ENCODE measurements at regions not wholly inside any gene's neighbourhood (a gene's known extent, or its start where the extent isn't known, plus 50 kb on each side); places are given as distances from the start of the nearest gene placed in this dataset.

DNA sequence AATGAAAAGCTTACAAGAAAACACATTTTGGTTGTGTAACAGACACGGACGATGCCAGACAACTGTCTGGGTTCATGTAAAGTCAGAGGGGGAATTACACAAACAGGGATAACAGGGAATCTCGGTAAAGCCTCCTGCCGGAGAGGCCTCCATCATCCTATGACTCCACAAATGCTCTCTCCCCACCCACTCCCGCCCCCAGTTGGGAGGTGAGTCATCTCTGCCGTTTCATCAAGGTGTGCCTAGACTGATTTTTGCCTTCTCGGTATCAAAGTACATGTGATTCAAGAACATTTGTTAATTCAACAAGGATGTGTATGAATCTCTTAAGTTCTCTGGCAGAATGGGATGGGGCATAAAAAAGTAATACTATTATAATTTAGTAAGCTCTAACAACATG lies 304.9 kb upstream of the PRDM1 start:
- dilution Hi-C loops (cut with MboI; ENCODE audit: extremely low pct_ligation_motif_present, low sequenced_read_pairs): no loop called here
- no TSS peak for BruUV-seq (replicated peaks)
- POLR2A ChIA-PET: no interaction called here
- H3K4me2 ChIP-seq (ENCODE audit: insufficient read depth, low read length): no peak overlapping the region
- H2AFZ ChIP-seq (ENCODE audit: low read depth, low read length): no peak overlapping the region
- FAIRE-seq (no peak), DNase-seq (ENCODE audit: low read depth, low spot score) (no peak)
- no peaks in the 10 kb centered on the region for H3K9me1 ChIP-seq (replicated peaks; ENCODE audit: control insufficient read depth, extremely low read depth, insufficient read depth, low read length)
- no peaks in the 10 kb centered on the region for H4K20me1 ChIP-seq (replicated peaks; ENCODE audit: control insufficient read depth, extremely low read depth, insufficient read depth, low read length)
- intact Hi-C loops (cut with micrococcal nuclease): no loop called here
- no peaks in the 10 kb centered on the region for H3K9me3 ChIP-seq (replicated peaks; ENCODE audit: control insufficient read depth, insufficient read depth, low read length)
- H3K27ac ChIP-seq (ENCODE audit: insufficient read depth, low read depth, low read length): no peak overlapping the region
- TF ChIP-seq JUN (IDR thresholded peaks at IDR 0.05; ENCODE audit: borderline replicate concordance, insufficient read depth, insufficient read length, low read depth) (no peak), FOS (IDR thresholded peaks at IDR 0.05; ENCODE audit: borderline replicate concordance, insufficient read depth, low read length) (no peak), POLR2A (IDR thresholded peaks at IDR 0.05; ENCODE audit: low read depth, low read length) (no peak), EZH2 (IDR thresholded peaks at IDR 0.05; ENCODE audit: borderline replicate concordance, low read depth, low read length, severe bottlenecking) (no peak)
- TF ChIP-seq, protein P1, sequence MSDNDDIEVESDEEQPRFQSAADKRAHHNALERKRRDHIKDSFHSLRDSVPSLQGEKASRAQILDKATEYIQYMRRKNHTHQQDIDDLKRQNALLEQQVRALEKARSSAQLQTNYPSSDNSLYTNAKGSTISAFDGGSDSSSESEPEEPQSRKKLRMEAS (IDR thresholded peaks at IDR 0.05; ENCODE audit: insufficient read depth, insufficient read length): no peak
- H3K4me1 ChIP-seq (ENCODE audit: control insufficient read depth, extremely low read depth, insufficient read depth, low read length): no peaks in the 10 kb centered on the region
- H3K27me3 ChIP-seq (ENCODE audit: control insufficient read depth in 2 of 2, insufficient read depth in 2 of 2, low read length in 2 of 2): no peaks in the 10 kb centered on the region
- CTCF ChIA-PET: no interaction called here
- no peaks in the 10 kb centered on the region for H3K36me3 ChIP-seq (ENCODE audit: control insufficient read depth in 2 of 2, extremely low read depth in 1 of 2, insufficient read depth in 2 of 2, low read length in 2 of 2)
- H3K79me2 ChIP-seq (ENCODE audit: control insufficient read depth, insufficient read depth, low read length): no peaks in the 10 kb centered on the region
- H3K4me3 ChIP-seq (replicated peaks in 1 of 3; ENCODE audit: insufficient read depth in 1 of 3, low read depth in 1 of 3, low read length in 3 of 3): no peak overlapping the region
- H3K9ac ChIP-seq (replicated peaks; ENCODE audit: extremely low read depth, insufficient read depth, low read length): no peak overlapping the region

DNA sequence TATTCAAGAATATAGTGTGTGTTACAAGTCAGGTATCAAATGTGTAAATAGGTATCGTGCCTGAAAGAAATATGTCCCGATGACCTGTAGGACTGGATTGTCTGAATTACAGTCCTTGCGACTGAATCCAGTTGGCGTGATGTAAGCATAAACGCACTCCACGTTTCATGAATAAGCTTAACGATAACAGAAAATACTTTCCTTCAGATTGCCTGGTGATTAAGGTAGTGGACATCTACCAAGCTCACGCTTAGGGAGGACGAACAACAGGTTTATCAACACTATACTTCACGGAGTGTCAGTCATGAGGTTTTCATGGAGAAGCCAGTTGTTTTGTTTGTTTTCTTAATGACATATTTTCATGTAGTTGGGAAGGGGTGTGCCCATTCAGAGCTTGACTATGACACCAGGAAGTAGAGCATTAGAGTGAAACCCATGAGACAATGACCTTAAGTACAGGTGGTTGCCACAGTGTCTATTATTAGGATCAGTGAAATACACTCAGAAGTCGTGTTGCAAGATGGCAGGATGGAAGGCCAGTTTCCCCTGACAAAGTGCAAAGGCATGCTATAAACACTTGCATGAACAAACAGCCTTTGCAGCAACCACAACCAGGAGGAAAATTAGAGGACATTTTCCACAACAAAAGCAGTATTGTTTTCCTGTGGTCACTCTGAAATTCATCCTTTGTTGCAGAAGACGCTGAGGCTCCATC lies 305.8 kb upstream of the PRDM1 start:
- dilution Hi-C loops (cut with MboI; ENCODE audit: extremely low pct_ligation_motif_present, low sequenced_read_pairs): no loop called here
- BruUV-seq (replicated peaks): no TSS peak
- no peak overlapping the region for H3K9ac ChIP-seq (replicated peaks; ENCODE audit: extremely low read depth, insufficient read depth, low read length)
- POLR2A ChIA-PET: no interaction called here
- no peaks in the 10 kb centered on the region for H3K9me3 ChIP-seq (replicated peaks; ENCODE audit: control insufficient read depth, insufficient read depth, low read length)
- no peaks in the 10 kb centered on the region for H3K79me2 ChIP-seq (ENCODE audit: control insufficient read depth, insufficient read depth, low read length)
- H3K4me3 ChIP-seq (replicated peaks in 1 of 3; ENCODE audit: insufficient read depth in 1 of 3, low read depth in 1 of 3, low read length in 3 of 3): no peak overlapping the region
- no peak overlapping the region for H2AFZ ChIP-seq (ENCODE audit: low read depth, low read length)
- no peaks in the 10 kb centered on the region for H3K4me1 ChIP-seq (ENCODE audit: control insufficient read depth, extremely low read depth, insufficient read depth, low read length)
- no peak overlapping the region for H3K4me2 ChIP-seq (ENCODE audit: insufficient read depth, low read length)
- H3K36me3 ChIP-seq (ENCODE audit: control insufficient read depth in 2 of 2, extremely low read depth in 1 of 2, insufficient read depth in 2 of 2, low read length in 2 of 2): no peaks in the 10 kb centered on the region
- TF ChIP-seq EZH2 (IDR thresholded peaks at IDR 0.05; ENCODE audit: borderline replicate concordance, low read depth, low read length, severe bottlenecking) (no peak), POLR2AphosphoS5 (IDR thresholded peaks at IDR 0.05; ENCODE audit: insufficient read depth, low read depth, low read length) (no peak), GATA2 (IDR thresholded peaks at IDR 0.05; ENCODE audit: insufficient read depth, insufficient read length, low read depth, low read length) (no peak), MYC (IDR thresholded peaks at IDR 0.05; ENCODE audit: low read depth, low read length) (no peak), POLR2A (IDR thresholded peaks at IDR 0.05; ENCODE audit: low read depth, low read length) (no peak), JUN (IDR thresholded peaks at IDR 0.05; ENCODE audit: borderline replicate concordance, insufficient read depth, insufficient read length, low read depth) (no peak), FOS (IDR thresholded peaks at IDR 0.05; ENCODE audit: borderline replicate concordance, insufficient read depth, low read length) (no peak)
- TF ChIP-seq, protein P2, sequence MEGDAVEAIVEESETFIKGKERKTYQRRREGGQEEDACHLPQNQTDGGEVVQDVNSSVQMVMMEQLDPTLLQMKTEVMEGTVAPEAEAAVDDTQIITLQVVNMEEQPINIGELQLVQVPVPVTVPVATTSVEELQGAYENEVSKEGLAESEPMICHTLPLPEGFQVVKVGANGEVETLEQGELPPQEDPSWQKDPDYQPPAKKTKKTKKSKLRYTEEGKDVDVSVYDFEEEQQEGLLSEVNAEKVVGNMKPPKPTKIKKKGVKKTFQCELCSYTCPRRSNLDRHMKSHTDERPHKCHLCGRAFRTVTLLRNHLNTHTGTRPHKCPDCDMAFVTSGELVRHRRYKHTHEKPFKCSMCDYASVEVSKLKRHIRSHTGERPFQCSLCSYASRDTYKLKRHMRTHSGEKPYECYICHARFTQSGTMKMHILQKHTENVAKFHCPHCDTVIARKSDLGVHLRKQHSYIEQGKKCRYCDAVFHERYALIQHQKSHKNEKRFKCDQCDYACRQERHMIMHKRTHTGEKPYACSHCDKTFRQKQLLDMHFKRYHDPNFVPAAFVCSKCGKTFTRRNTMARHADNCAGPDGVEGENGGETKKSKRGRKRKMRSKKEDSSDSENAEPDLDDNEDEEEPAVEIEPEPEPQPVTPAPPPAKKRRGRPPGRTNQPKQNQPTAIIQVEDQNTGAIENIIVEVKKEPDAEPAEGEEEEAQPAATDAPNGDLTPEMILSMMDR (IDR thresholded peaks at IDR 0.05; ENCODE audit: extremely low read depth in 1 of 2, insufficient read depth in 1 of 2, low read depth in 1 of 2, low read length in 2 of 2): no peak
- TF ChIP-seq, protein P1 (IDR thresholded peaks at IDR 0.05; ENCODE audit: insufficient read depth, insufficient read length): no peak
- CTCF ChIA-PET: no interaction called here
- H3K27ac ChIP-seq (ENCODE audit: insufficient read depth, low read depth, low read length): no peak overlapping the region
- H4K20me1 ChIP-seq (replicated peaks; ENCODE audit: control insufficient read depth, extremely low read depth, insufficient read depth, low read length): no peaks in the 10 kb centered on the region
- FAIRE-seq (no peak), DNase-seq (ENCODE audit: low read depth, low spot score) (no peak)
- intact Hi-C loops (cut with micrococcal nuclease): no loop called here
- no peaks in the 10 kb centered on the region for H3K27me3 ChIP-seq (ENCODE audit: control insufficient read depth in 2 of 2, insufficient read depth in 2 of 2, low read length in 2 of 2)
- no peaks in the 10 kb centered on the region for H3K9me1 ChIP-seq (replicated peaks; ENCODE audit: control insufficient read depth, extremely low read depth, insufficient read depth, low read length)
